HT1080 (cell line): ENCODE measurements at regions not wholly inside any gene's neighbourhood (a gene's known extent, or its start where the extent isn't known, plus 50 kb on each side); places are given as distances from the start of the nearest gene placed in this dataset.
"Not testable (repeated sequence)": the region's sequence is repeated elsewhere in the genome, so short reads cannot be mapped to it uniquely, and the experiment has no call there.

Experiments used
- DNase-seq: peaks from one replicate; pipeline ENCODE4 v3.0.0-alpha.2; 2015; ENCODE audit warnings: low read depth

DNA sequence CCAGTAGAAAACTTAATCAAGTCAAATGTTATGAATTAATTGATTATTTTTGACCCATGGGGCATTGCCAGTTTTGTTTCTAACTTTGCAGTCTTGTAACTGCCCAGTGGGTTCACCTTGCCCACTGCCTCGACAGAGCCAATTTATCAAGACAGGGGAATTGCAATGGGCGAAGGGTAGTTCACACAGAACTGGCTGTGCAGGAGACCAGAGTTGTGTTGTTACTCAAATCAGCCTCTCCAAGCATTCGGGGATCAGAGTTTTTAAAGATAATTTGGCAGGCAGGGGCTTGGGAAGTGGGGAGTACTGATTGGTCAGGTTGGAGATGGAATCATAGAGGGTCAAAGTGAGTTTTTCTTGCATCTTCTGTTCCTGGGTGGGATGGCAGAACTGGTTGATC lies 168.5 kb upstream of the COPS8 start:
- no peak for DNase-seq

DNA sequence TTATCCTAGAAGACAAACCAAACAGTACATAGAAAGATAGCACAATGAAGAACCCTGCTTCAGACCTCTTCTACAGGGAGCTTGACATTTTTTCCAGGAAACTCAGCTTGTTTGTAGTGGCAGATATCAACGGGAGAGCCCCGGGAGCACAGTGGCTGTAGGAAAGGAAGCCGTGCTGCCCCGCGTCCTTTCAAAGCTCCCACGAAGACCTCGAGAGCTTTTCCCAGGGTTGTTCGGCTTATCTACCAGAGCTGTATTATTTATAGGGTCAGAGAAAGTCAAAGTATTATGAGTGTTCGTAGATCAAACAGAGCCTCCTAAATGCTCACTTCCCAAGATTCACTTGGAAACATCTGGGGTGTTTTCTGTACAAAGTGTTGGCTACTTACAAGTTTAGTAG lies 167.1 kb upstream of the COPS8 start:
- no peak for DNase-seq

DNA sequence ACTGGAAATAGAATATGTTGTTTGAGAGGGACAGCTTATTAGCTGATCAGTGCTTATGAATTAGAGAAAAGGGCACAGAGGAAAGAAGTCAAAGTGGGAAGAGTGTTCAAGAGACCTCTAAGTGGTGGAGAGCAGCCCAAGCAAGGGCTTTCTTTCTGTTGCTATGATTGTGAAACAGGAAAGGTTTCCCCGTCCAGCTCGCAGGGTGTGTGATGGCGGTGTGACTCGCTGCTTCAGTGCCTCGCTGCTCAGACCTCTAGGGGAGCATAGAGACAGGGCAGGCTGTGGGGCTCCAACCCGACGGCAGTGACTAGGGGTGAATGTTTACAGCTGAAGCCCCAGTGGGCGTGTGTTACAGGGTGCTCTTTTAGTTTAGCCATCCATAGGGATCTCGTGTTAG lies 166.5 kb upstream of the COPS8 start:
- no peak for DNase-seq

DNA sequence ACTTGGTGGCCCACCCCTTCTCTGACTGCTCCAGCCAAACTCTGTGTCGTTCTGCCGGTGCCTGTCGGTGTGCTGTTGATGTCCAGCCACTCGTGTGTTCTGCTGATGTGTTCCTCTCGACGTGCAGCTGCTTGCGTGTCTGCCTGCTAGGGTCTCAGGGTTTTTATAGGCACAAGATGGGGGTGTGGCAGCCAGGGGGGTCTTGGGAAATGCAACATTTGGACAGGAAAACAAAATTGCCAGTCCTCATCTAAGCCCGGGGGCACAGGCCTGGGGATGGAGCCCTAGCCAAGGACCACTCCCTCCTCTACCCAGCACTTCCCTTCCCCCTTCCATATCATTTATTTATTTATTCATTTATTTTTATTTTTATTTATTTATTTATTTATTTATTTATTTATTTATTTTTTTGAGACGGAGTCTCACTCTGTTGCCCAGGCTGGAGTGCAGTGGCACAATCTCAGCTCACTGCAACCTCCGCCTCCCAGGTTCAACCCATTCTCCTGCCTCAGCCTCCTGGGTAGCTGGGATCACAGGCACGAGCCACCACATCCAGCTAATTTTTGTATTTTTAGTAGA lies 165.8 kb upstream of the COPS8 start:
- DNase-seq = not testable (repeated sequence)

DNA sequence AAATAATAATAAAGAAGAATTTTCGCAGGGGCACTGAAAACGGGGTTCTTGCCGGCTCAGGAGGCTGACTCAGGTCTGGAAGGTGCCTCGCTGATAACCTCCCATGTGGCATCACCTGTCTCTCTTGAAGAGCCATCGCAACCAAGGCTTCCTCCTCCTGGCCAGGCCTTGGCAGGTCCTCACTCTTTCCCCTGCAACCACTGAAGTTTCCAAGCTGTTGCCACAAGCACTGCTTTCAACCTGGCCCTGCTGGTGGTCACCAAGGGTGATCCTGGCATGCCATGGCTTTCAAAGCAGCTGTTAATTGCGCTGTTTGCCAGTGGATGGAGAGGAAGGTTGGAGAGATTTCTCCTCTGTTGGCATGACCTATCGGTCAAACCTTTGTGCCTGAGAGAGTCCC lies 163.6 kb upstream of the COPS8 start:
- DNase-seq = no peak

DNA sequence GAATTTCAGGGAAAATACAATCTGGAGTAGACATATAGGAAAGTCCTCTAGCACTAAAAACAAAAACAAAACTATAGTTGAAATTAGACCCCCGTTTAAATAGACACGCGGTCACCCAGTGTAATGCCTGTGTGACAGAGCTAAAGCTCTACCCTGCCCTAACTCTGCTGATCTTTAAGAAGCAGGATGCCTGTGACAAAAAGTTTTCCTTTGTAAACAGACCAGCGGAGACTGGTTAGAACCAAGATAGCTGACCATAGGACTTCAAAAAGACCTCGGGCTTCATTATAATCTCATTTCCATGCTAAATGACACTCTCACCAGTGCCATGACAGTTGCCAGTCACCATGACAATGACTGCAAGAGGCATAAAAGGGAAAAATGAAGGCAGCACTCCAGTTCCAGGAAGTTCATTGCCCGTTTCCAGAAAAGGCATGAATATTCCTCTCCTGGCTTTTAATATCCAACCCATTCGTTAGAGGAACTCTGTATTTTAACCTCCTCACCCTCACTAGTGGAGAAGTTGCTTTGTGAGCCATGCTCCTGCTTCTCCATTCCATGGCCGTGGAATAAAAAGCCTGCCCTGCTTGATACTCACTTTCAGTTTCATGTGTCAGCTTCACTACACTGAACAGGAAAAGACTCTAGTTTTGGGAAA lies 157.2 kb upstream of the COPS8 start:
- no peak for DNase-seq

DNA sequence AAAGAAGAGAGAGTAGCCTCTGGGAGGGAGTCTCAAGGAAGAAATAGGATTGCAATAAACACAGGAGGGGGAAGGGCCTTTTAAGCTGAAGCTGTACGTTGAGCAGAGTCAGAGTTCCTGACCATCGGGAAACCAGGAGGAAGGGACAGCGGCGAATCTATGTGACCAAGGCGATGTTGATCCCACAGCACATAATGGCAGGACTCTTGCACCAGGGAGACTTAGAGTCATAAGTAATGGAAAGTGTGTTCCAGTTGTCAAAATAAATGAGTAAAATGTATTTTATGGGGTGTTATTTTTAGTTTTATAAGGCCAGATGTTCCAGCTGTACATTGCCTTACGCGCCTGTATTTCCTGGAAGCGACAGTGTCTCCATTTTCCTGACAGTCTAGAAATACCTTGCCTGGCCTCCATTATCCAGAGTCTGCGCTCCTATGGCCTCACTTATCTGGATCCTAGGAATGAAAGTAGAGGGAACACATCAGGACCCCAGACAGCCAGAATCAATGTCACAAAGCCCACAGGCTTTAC lies 152.8 kb upstream of the COPS8 start:
- DNase-seq = no peak

DNA sequence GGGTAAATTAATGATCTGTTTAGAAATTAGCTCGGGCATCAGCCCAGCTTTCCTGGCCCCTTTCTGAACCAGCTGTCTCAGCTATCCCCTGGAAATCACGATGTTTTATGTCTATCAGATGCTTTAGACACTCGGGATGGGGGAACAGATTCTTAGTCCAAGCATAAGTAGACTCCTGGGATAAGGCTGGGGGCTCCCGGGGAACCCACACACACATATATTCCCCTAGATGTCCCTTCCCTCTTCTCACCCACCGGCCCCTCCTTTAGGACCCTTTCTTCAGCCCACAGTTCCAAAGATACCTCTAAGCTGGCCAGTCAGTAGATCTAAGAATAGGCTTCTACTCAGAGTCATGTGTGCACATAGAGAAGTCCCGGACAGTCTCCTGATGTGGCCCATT lies 151.5 kb upstream of the COPS8 start:
- DNase-seq = no peak

DNA sequence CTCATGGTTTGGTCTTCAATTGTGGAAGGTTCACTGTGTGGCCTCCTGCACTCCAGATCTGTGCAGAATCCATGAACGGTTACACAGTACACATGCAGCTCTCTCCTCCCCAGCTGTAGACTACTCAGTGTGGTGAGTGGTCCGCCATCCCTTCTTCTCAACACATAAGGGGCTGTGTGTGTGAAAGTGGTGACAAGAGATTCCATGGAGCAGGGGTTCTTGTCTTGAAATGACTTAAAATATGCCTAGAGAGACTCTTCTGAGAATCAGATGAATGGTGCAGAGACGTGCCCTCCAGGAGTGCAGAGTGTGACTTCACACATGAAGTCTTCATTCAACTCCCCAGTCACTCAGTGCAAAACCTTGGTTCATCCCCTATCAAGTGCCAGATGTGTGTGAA lies 151.0 kb upstream of the COPS8 start:
- no peak for DNase-seq

DNA sequence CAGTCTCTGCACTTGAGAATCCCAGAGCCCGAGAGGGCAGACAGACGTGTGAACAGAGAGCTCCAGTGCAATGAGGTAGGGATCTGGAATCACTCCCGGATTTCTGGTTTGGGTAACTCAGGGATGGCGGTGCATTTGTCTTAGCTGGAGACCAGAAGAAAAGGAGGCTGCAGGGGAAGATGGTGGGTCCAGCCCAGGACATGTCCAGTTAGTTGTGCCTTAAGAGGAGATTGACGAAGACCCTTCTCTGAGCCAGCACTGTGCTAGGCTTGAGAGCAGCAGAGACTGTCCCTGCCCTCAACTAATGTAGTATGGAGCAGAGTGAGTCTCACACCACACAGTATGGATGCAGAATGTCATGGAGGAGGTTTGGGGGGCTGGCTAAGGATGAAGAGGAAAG lies 150.6 kb upstream of the COPS8 start:
- no peak for DNase-seq

DNA sequence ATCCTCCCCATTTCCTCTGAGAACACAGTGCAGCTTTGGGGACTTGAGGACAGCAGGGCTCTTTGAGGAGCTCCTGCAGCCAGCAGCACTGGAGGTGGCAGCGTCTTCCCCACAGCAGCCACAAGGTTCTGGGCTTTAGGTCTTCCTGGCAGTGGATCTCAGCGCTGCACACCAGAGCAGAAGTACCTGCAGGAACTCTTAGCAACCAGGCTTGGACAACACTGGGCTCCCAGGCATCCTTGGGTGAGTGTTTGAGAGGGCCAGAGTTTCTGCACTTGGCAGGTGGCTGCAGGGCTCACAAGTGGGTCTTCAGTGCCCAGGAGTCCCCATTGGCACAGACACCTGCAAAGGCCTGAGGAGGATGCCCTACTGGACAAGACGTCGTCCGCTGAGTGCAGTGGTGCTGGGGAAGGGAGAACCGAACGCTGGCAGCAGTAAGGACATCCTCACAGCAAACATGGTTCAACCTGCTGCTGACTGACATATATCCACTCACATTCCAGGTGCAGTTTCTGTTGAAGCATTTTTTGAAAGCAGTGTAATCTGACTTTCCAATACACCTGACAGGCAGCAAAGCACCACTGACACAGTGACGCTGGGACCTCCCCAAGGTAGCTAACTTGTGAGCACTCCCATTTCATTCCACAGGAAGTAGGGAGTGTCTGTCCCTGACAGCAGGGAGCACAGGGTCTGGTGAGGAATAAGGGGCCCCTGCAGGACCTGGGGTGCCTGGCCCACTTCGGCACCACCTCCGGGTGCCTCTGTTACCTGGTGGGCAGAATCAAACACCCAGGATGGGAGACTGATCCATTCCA lies 149.9 kb upstream of the COPS8 start:
- no peak for DNase-seq

DNA sequence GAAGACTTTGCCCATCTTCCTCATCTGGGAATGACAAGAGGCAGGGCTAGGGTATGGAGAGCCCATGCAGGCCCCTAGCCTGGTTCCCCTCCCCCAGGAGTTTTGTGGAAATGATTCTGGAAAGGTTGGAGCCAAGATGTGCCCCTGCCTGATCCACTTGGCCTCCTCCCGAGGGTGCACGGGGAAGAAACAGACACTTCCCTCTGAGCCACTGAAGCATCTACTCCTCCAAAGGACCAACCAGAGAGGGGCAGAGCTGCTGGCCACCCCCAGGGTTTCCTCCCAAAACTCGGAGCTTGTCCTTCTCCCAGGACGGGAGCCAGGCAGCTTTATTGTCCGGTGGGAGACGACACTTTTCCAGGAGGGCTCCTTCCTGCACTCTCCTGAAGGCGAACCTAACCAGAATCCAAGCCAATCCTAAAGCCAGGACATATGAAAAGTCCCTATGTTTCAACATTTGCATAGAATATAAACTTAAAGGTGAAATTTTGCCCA lies 149.2 kb upstream of the COPS8 start:
- DNase-seq = no peak

DNA sequence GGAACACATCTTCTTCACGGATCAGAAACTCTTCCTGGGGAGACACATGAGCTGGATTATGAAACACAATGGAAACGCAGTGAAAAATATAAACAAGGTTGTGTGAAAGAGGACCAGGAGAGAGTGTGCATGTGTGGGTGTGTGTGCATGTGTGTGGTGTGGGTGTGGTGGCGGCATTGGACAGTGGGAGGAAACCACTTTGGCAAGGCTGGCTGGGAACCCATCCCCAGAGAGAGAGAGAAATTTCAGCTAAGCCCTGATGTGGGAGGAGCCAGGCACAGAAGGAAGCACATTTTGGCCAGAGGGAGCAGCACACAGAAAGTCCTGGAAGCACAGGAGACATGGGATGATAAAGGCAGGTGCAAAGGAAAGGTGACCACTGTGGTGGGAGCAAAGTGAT lies 147.6 kb upstream of the COPS8 start:
- no peak for DNase-seq

DNA sequence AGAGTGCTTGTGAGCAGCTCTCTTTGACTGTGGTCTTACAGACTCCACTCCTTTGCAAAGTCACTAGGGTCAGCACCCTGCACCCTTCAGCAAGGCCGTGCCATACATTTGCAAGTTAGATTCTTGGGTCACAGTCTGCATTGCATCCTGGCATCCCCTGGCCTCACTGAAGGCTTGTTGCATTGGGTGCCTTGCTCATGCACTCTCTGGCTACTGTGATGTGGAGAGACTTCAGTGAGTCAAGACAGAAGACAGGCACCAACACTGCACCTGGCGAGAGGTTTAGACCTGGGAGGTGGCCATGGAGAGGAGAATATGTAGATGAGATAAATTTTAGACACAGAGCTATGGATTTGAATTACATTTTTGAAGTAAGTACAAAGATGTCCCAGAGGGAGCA lies 146.4 kb upstream of the COPS8 start:
- no peak for DNase-seq

DNA sequence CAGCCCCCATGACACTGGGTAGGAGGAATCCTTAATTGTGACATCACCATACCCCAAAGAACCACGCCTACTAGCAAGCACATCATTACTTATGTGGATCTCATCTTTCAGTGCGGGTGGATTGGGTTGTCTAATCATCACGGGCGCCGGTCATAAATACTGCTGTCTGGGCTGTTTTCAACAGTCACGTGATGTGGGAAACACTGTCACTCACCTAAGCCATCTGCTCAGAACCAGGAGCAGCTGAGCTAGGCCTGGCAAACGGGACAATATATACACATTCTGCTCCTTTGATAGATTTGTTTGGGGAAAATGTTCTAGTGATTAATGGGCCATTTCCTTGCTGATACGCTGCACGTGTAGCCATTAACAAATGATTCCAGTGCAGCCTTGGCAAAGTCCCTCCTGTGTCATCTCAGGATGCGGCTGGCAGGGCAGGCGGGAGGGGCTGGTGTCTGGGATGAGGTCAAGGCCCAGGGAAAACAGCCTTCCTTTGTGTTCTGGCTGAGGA lies 145.9 kb upstream of the COPS8 start:
- DNase-seq = no peak

DNA sequence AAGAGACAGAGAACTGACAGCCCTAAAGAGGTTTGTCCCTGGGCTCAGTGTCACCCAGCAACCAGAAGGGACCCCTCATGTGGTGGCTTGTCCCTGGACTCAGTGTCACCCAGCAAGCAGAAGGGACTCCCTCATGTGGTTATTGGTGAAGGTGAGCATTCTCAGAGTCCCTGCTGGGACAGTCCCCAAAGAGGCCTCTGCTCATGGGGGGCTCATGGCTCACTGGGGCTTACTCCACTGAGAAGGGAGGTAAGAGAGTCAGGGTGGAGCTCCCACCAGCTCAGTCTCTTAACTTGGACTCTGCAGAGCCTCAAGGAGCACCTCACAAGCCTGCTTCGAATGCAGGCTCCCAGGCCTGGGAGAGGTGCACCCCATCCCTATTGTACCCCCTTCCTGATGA lies 145.2 kb upstream of the COPS8 start:
- DNase-seq = no peak

DNA sequence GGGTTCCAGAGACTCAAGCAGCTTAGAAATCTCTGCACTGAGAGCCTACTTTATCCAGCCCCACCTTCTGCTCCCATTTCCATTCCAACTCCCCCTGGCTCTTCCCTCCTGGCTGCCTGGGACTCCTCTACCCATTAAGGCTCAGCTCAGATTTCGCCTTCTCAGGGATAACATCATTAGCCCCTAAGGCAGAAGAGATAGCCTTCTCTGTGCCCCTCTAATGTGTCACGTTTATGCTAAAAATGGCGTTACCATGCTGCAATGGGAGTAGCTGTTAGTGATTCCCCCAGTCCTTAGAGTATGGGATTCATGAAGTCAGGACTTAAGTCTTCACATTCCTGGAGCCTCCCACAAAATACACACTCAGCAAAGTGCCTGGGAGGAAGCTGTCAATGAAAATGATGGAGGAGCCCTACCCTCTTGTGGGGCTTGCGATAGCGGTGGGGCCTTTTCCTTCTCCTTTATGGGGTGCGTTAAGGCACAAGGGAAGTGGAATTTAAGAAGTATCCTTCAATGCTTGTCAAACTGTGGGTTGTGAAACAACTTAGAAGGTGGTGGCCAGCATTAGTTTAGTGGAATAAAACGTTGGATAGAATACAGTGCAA lies 144.7 kb upstream of the COPS8 start:
- DNase-seq = no peak

DNA sequence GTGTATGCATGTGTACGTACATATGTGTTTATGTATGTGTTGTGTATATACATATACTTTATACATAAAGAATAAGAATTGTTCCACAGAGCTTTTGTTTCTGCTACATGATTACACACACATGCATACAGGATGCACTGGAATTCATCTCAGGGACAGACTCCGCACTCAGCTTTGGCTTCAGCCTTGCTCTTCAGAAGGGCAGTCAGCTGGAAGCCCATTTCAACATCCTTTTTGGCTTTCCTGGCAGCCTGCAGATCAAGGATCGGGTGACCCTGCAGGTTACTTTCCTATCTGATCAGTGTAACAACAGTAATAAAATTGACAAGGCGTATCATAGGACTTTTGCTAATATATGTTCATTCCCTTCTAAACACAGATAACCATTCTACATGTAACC lies 144.1 kb upstream of the COPS8 start:
- no peak for DNase-seq

DNA sequence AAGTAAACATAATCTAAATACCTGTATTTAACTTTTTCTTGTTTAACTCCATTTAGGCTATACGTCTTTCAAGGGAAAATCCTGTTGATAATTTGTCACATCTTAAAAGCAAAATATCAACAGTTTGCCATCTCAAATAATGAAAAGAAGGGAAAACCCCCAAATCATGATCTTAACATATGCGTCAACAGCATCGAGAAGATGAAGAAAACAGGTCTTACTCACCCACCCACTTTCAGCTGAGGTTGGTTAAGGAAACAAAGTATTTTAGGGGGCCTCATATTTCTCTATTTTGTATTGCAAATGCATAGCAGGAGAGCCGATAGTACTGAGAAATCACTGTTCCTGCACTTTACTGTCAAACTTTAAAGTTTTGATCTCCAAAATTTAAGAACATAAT lies 143.1 kb upstream of the COPS8 start:
- no peak for DNase-seq

DNA sequence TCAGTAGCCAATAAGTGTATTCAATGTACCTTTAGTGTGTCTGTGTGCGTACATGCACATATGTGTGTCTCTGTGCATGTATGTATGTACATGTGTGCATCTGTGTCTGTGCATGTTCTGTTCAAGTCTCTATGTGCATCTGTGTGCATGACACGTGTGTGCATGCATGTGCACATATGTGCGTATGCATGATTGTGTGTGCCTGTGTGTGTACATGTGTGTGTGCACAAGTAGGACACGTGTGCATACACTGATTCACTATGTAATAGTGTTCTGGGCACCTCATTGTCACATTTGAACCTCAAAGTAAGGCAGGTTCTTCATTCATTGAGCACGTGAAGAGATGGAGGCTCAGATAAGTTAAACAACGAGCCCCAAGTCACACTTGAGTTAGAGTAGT lies 142.6 kb upstream of the COPS8 start:
- no peak for DNase-seq

DNA sequence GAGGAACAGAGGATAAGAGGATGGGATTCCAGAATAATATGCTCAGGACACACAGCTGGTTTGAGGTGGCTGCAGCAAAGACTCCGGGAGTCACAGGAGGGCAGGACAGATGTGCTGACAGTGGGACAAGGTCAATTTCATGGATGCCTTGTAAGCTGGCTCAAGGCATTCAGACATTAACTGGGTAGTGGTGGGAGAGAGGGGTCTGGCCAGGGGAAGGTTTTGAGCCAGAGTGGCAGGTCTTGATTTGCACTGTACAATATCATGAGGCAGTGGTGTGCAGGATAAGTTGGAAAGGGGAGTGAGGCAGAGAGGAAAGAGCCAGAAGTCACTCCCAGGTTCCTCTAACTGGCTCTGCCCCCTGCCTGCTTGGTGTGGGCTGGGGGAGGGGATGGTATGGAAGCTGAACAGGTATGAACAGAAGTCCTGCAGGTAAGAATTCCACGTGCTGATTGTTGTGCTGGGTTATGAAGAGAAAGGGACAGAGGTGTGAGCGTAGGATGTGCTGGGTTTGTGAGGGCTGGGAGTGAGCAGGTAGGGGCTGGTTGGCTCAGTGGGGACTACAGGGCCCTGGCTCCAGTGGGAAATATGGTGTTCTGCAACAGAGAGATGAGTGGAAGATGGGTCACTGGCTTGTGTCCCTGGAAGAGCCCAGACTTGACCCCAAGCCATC lies 141.7 kb upstream of the COPS8 start:
- DNase-seq = no peak
